Lung microvascular endothelial cell (primary cell): ENCODE measurements at regions not wholly inside any gene's neighbourhood (a gene's known extent, or its start where the extent isn't known, plus 50 kb on each side); places are given as distances from the start of the nearest gene placed in this dataset.

Experiments used
- DNase-seq, 2 donors: peaks; one replicate each; pipeline versions ENCODE4 v3.0.0 to v3.0.0-alpha.2; 2010; ENCODE audit warnings: low read depth in 2 of 2

- no peak for DNase-seq
These were observed 179.7 kb upstream of the MTNR1B start for GRCh38 chr11:92789761-92790160.

- DNase-seq, result no peak
These were observed 179.1 kb upstream of the MTNR1B start for GRCh38 chr11:92790366-92790765.

DNA sequence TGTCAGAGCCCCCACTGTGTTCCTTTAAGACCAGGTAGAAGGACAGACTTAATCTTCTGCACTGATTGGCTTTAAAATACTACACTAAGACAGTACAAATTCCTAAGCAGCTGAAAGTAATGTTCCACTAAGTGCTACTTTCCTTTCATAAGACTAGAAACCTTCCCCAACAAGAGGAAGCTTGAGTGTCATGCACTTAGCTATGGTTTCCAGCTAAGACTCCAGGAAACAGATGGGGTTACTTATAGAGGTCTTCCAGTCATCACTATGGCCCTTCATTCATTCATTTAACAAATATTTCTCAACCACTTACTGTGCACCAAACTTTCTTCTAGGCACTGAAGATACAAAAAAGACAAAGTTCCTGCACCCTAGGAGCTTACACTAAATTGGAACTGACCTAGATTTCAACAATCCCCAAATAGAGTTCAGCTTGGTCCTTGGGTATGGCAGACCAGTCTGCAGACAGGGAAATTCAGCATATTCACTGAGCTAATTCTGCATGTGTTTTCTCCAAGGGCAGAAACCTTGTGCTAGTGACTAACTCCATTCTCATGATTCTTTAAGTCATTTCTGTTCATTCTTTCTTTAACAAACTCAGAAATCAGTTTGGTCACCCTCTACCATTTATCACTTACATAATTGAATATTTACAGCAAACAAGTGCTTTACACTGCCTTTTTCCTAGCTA is 178.4 kb upstream of the MTNR1B start:
- no peak for DNase-seq

DNA sequence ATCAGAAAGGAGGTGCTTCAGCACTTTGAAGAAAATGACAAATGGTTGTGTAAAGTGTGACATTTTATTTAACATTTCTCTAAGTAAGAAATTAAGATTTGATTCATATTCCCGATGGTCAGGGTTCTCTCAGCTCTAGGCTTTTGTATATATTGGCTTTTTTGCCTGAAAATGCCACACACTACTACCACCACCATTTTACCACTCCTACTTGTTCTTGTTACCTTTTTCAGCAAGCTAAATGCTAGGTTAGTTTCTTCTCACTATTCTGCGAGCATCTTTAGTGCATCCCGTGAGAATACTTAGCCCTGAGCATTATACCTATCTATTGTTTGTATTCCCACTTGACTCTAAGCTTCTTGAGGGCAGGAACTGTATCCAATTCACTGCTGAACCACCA is 177.6 kb upstream of the MTNR1B start:
- DNase-seq, result no peak

DNA sequence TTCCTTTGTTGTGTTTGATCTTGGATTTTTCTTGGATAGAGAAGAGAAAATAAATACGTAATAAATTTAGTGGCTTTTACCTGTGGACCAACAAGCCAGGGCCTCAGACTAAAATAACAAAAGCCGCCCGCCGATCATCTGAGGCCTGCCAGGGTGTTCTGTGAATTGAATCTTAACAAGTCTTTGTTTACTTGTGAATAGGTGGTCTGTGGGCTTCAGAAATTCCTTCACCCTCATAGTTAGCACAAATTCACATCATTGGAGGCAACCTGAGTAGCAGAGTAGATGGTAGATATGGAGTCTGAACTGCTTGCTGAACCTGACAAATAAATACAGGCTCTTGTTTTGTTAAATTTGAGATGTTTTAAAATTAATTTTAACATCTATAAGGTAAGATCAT is 176.3 kb upstream of the MTNR1B start:
- no peak for DNase-seq

- DNase-seq, result no peak
These were observed 174.7 kb upstream of the MTNR1B start for GRCh38 chr11:92794783-92795182.

DNA sequence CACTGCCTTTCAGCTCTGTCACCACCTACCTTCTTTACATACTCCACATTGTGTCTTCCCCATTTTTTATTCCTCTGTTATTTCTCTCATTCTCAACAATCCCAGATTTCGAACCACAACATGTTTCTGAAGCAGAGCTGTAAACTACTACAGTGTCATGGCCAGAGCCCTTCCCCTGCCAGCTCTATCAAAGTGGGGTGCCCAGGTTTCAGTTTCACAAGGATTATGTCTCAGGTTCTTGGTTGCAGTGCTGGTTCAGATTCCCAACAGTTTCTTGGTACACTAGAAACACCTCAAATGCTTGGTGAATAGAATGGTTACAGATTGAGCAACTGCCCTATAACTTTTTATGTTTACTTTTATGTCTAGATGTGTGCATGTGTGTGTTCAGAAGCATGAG is 172.7 kb upstream of the MTNR1B start:
- DNase-seq, result no peak

- no peak for DNase-seq
These were observed 171.6 kb upstream of the MTNR1B start for GRCh38 chr11:92797874-92798273.

DNA sequence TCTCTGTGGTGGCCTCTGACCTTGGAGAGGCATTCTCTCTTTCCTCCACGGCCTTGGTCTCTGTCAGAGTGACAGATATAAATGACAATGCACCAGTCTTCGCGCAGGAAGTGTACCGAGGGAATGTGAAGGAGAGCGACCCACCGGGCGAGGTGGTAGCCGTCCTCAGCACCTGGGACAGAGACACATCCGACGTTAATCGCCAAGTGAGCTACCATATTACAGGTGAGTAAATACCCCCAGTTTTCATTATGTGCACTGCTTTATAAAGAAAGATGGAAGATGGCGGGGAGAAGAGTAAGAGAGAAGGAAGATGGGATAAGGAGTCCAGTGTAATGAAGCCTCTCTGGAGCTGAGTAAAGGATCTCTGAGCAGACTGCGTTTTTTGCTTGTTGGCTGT is 167.8 kb upstream of the MTNR1B start:
- no peak for DNase-seq

DNA sequence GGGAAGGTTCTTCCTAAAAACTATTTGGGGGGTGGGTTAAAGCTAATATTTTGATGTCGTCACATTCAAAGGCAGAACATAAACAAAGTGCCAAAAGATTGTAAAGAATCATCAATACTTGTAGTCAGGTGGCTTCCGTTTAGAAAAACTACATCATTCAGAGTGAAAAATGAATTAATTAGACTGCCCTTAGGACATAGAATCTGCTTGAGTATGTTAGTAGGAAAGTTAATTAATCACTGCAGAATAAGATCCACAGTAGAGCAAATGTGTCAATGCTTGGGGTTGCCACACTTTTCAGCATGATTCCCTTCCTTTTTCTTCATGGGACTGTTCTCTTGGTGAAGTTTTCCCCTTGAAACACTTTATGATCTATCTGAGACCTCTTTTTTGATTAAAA is 166.8 kb upstream of the MTNR1B start:
- DNase-seq, result no peak

- no peak for DNase-seq
These were observed 166.1 kb upstream of the MTNR1B start for GRCh38 chr11:92803391-92803790.

DNA sequence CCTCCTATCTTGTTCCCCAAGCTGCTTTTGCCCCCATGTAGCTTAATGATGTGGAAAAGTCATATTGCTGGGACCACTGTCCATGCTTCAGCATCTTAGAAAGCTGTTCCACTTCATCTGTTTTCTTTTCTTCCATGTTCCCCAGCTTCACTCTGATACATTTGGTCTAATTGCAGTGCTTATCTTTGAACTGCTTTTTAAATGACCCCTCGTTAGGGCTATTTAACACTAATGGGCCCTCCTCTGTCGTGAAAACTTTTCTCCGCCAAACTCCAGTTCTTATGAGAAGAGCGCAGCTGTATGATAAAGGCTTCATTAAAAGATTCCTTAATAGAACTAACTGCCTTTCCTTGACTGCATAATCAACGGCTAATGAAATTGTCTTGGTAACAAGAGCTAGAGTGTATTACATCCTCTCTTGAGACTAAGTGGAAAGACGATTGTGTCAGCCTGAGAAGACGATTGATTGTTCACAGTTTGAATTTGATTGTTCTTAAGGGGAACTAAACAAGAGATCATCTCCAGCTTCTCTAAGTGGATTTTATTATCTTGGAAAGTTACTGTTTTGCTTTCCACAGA is 165.0 kb upstream of the MTNR1B start:
- no peak for DNase-seq

- no peak for DNase-seq
These were observed 161.4 kb upstream of the MTNR1B start for GRCh38 chr11:92808022-92808421.

DNA sequence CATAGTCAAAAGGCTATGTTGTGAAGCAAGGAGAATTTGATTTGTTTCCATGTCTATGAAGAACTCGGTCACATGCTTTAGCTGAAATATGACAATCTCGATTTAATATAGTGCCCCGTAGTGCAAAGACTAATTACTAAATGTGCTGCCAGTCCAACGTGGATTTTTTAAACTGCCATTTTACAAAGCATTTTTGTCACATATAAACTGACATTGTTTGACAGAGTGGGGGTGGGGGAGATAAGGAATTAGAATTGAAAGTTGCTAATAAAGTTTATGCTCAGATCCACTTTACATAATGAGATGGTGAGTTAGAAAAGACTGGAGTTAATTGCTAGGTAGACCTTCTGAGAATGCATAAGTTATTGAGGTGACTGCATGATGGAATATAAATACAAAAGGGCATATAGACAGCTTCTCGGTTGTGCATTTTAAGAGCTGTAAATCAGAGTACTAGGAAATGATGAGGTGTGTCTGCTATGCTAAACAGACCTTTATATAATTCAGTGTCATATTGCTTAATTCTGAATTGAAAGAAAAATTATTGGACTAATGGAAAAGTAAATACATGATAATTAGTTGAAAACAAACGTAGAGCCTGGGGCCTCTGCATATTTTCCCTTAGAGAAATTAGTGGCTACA is 158.9 kb upstream of the MTNR1B start:
- no peak for DNase-seq

DNA sequence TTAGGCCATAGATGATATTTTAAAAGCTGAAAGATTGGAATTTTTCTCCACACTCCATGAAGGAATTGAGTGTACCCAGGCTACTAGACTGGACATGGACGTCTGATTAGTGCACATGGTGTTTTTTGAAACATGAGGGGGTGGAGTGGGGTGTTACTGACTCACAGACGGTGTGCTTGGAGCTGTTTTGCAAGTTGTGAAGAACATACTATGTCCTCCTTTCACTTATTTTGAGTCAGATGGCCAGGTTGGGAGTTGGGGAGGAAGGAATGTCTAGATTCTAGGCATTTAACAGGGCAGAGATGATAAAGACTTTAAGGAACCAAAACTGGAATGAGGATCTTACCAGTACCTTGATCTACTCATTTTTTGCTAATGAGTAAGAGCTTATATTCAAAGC is 158.1 kb upstream of the MTNR1B start:
- no peak for DNase-seq

GRCh38 chr11:92812841-92813240 is 156.6 kb upstream of the MTNR1B start:
- no peak for DNase-seq

DNA sequence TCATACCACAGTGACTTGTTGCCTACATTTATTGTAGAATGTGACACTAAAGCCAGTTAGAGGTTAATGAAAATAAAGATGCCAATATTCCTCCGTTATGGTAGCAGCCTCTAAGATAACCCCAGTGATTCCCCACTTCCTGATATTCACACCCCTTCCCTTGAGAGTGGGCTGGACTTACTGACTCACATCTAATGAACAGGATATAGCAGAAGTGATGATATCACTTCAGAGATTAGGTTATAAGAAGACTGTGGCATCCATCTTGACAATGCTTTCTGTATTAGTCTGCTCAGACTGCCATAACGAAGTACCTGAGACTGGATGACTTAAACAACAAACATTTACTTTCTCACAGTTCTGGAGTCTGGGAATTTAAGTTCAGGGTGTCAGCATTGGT is 149.6 kb upstream of the MTNR1B start:
- DNase-seq, result no peak

DNA sequence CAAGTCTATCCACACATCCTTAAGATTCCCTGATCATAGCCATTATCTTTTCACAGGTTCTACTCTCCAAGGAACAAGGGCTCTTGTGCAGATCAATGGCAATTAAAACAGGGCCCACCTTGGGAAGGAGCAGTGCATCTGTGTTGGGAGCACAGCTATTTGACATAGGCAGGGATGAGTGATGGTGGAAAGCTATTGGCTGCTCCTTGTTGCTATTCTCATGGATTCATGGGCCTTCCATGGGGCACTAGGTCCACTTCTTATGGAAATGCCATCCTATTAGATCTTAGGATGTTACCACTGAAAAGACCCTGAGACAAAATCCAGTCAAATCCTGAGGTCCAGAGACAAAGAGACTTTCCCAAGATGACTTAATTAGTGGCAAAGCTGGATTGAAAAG is 148.6 kb upstream of the MTNR1B start:
- DNase-seq, result no peak

- DNase-seq, result no peak
These were observed 147.0 kb upstream of the MTNR1B start for GRCh38 chr11:92822410-92822809.

GRCh38 chr11:92826136-92826535 is 143.3 kb upstream of the MTNR1B start:
- DNase-seq, result no peak

GRCh38 chr11:92826603-92827002 is 142.8 kb upstream of the MTNR1B start:
- no peak for DNase-seq

- no peak for DNase-seq
These were observed 142.3 kb upstream of the MTNR1B start for GRCh38 chr11:92827132-92827531.

GRCh38 chr11:92828556-92828955 is 140.9 kb upstream of the MTNR1B start:
- DNase-seq, result no peak
